ENCODE measurements at regions not wholly inside any gene's neighbourhood (a gene's known extent, or its start where the extent isn't known, plus 50 kb on each side); places are given as distances from the start of the nearest gene placed in this dataset.

DNA sequence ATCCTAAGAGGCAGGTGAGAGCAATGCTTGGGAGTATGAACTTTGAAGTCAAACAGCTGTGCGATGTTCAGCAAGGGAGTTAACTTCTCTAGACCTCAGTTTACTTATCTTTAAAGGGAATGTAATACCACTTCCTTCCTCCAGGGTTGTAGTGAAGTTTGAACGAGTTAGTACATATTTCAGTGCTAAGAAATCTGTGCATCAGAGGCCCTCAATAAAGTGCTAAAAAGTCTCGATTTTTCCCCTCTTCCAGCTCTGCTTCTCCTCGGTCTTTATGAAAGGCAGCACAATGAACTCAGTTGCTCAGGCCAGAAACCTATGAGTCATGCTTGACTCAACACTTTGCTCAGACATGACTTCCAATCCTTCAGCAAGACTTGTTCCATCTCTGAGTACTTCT, 418.9 kb downstream of the MDFIC start:
- TF ChIP-seq, protein P1, sequence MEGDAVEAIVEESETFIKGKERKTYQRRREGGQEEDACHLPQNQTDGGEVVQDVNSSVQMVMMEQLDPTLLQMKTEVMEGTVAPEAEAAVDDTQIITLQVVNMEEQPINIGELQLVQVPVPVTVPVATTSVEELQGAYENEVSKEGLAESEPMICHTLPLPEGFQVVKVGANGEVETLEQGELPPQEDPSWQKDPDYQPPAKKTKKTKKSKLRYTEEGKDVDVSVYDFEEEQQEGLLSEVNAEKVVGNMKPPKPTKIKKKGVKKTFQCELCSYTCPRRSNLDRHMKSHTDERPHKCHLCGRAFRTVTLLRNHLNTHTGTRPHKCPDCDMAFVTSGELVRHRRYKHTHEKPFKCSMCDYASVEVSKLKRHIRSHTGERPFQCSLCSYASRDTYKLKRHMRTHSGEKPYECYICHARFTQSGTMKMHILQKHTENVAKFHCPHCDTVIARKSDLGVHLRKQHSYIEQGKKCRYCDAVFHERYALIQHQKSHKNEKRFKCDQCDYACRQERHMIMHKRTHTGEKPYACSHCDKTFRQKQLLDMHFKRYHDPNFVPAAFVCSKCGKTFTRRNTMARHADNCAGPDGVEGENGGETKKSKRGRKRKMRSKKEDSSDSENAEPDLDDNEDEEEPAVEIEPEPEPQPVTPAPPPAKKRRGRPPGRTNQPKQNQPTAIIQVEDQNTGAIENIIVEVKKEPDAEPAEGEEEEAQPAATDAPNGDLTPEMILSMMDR (IDR thresholded peaks at IDR 0.05) = no peak
- TF ChIP-seq EP300 (IDR thresholded peaks at IDR 0.05) = no peak

Data from ovary (tissue), 3 donors.